ENCODE measurements at regions not wholly inside any gene's neighbourhood (a gene's known extent, or its start where the extent isn't known, plus 50 kb on each side); places are given as distances from the start of the nearest gene placed in this dataset.
A peak's percentile ranks its signal among the peaks of the same experiment; 100 is the strongest.

DNA sequence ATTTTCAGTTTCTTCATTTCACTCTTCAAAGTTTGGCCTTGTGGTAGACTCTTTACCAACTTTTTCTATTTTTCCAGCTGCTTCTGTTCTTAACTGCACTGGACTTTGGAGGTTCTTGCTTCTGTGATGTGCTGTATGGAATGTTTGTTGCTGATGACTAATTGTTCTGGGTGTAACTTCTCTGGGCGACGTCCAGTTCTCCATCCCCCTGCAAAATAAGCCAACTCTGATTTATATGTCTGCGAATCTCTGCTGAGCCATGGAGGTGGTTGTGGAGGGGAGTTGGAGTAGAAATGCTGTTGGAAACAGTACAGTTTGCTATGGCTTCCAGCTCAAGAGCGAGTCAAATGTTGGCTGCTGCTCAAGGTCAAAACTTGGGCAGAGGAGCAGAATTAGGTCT, 113.9 kb upstream of the DYRK2 start:
- DNase-seq, result peak in 1 of 2 donors; percentile 77
- TF ChIP-seq POLR2A (IDR thresholded peaks at IDR 0.05) (no peak), EP300 (IDR thresholded peaks at IDR 0.05) (no peak), POLR2AphosphoS5 (IDR thresholded peaks at IDR 0.05) (no peak)
- TF ChIP-seq, protein P1, sequence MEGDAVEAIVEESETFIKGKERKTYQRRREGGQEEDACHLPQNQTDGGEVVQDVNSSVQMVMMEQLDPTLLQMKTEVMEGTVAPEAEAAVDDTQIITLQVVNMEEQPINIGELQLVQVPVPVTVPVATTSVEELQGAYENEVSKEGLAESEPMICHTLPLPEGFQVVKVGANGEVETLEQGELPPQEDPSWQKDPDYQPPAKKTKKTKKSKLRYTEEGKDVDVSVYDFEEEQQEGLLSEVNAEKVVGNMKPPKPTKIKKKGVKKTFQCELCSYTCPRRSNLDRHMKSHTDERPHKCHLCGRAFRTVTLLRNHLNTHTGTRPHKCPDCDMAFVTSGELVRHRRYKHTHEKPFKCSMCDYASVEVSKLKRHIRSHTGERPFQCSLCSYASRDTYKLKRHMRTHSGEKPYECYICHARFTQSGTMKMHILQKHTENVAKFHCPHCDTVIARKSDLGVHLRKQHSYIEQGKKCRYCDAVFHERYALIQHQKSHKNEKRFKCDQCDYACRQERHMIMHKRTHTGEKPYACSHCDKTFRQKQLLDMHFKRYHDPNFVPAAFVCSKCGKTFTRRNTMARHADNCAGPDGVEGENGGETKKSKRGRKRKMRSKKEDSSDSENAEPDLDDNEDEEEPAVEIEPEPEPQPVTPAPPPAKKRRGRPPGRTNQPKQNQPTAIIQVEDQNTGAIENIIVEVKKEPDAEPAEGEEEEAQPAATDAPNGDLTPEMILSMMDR (IDR thresholded peaks at IDR 0.05), result no peak
- no peaks in the 10 kb centered on the region for H3K9me3 ChIP-seq
- no peak overlapping the region for H3K27ac ChIP-seq
- intact Hi-C loops (cut with DNase I; ENCODE audit: low total_unique reads), result no loop called here
- no peaks in the 10 kb centered on the region for H3K27me3 ChIP-seq
- H3K4me1 ChIP-seq, result peaks cover 0 to 5% (median 3%) of the 10 kb centered on the region in 4 donors
- no peaks in the 10 kb centered on the region for H3K36me3 ChIP-seq
- no peak overlapping the region for H3K4me3 ChIP-seq
- 47 to 65% (median 54%) methylated on average over 4 of the region's 4 CpGs for whole genome bisulfite sequencing, 5 donors

DNA sequence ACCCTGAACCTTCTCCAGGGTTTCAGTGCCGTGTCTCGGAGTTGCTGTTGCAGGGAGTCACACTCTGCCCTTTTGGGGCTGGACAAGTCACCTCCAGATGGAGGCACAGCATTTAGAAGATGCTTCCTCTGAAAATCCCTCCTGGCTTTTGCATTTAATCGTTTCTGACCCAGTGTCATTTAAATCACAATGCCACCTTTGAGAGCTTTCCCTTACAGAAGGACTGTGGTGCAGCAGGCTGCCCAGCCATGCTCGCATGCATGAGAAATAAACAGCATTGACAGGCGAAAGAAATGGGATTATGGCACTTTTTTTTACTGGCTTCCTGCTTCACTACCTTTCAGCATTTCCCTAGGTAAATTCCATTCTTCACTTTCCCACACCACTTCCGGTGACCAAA, 113.4 kb upstream of the DYRK2 start:
- peaks cover 0 to 5% (median 3%) of the 10 kb centered on the region in 4 donors for H3K4me1 ChIP-seq
- DNase-seq, result no peak
- no peak overlapping the region for H3K4me3 ChIP-seq
- TF ChIP-seq, protein P1 (IDR thresholded peaks at IDR 0.05), result no peak
- no peak for TF ChIP-seq POLR2AphosphoS5 (IDR thresholded peaks at IDR 0.05)
- TF ChIP-seq EP300 (IDR thresholded peaks at IDR 0.05), result no peak
- no peak for TF ChIP-seq POLR2A (IDR thresholded peaks at IDR 0.05)
- H3K9me3 ChIP-seq, result no peaks in the 10 kb centered on the region
- H3K36me3 ChIP-seq, result no peaks in the 10 kb centered on the region
- no peaks in the 10 kb centered on the region for H3K27me3 ChIP-seq
- intact Hi-C loops (cut with DNase I; ENCODE audit: low total_unique reads), result no loop called here
- WGBS, 5 donors, result 76 to 85% (median 80%) methylated on average over 6 of the region's 6 CpGs
- H3K27ac ChIP-seq, result no peak overlapping the region

DNA sequence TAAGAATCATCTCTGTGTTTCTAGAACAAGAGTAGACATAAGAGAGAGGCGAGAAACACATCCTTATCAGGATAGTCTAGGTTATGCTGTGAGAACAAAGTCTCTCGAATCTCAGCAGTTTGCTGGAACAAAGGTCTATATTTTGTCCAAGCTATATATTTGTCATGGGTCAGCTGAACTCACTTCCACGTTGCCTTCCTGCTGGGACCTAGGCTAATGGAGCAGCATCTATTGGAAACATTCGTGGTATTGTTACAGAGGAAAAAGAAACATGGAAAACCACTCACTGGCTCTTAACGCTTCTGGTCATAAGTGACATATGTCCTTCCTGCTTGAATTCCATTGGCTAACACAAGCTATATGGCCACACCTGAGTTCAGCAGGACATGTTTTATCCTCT, 112.6 kb upstream of the DYRK2 start:
- no peak for TF ChIP-seq EP300 (IDR thresholded peaks at IDR 0.05)
- no peak for TF ChIP-seq POLR2AphosphoS5 (IDR thresholded peaks at IDR 0.05)
- TF ChIP-seq POLR2A (IDR thresholded peaks at IDR 0.05), result no peak
- TF ChIP-seq, protein P1 (IDR thresholded peaks at IDR 0.05), result no peak
- H3K4me3 ChIP-seq, result no peak overlapping the region
- no peak overlapping the region for H3K27ac ChIP-seq
- no peaks in the 10 kb centered on the region for H3K9me3 ChIP-seq
- no peaks in the 10 kb centered on the region for H3K36me3 ChIP-seq
- WGBS, 5 donors, result 74 to 85% (median 80%) methylated on average over 5 of the region's 5 CpGs
- intact Hi-C loops (cut with DNase I; ENCODE audit: low total_unique reads), result no loop called here
- no peak for DNase-seq
- H3K4me1 ChIP-seq, result peaks cover 0 to 5% (median 3%) of the 10 kb centered on the region in 4 donors
- H3K27me3 ChIP-seq, result no peaks in the 10 kb centered on the region

DNA sequence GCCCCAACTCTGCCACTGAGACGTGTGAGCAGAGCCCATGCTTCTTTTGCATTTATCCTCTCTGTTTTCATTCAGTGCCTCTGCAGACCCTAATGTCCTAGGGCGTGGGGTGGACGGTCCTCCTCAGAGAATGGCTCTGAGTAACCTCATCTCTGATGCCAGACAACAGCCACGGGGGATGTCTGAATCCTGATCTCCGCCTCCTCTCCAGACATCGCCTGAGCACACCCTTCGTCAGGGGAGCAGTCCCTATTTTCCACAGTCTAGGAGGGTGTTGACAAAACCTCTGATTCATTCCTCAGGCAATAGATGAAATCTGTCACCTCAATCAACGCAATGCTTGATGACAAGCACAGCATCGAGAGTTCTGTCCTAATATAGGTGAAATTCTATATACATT, 109.2 kb upstream of the DYRK2 start:
- Histone ChIP-seq H3K4me3 (no peak overlapping the region), H3K27ac (no peak overlapping the region), H3K27me3 (no peaks in the 10 kb centered on the region), H3K4me1 (peaks cover 0 to 9% (median 5%) of the 10 kb centered on the region in 4 donors), H3K36me3 (no peaks in the 10 kb centered on the region), H3K9me3 (no peaks in the 10 kb centered on the region)
- no peak for DNase-seq
- intact Hi-C loops (cut with DNase I; ENCODE audit: low total_unique reads), result no loop called here
- no peak for TF ChIP-seq EP300 (IDR thresholded peaks at IDR 0.05)
- TF ChIP-seq, protein P1 (IDR thresholded peaks at IDR 0.05), result no peak
- no peak for TF ChIP-seq POLR2AphosphoS5 (IDR thresholded peaks at IDR 0.05)
- TF ChIP-seq POLR2A (IDR thresholded peaks at IDR 0.05), result no peak
- WGBS, 5 donors, result 81 to 88% (median 83%) methylated on average over 9 of the region's 9 CpGs

Data from stomach (tissue), 8 donors.